Epithelial cell of esophagus (primary cell): ENCODE measurements at regions not wholly inside any gene's neighbourhood (a gene's known extent, or its start where the extent isn't known, plus 50 kb on each side); places are given as distances from the start of the nearest gene placed in this dataset.

Experiments
- DNase-seq: peaks from one replicate; pipeline ENCODE4 v3.0.0; 2010; ENCODE audit warnings: low read depth
- H3K4me3 ChIP-seq: 2 replicates; pipeline ENCODE4 v1.5.1; 2011; ENCODE audit warnings: mild to moderate bottlenecking, low read length, control low read depth
- CTCF ChIP-seq: IDR thresholded peaks from 2 replicates; pipeline ENCODE4 v1.5.1; 2011; ENCODE audit warnings: low read depth, mild to moderate bottlenecking, low read length, control low read depth, inconsistent platforms; ENCODE audit not compliant: insufficient read depth; ENCODE audit errors: missing control alignments

- DNase-seq = peak; percentile 11
- H3K4me3 ChIP-seq = no peak overlapping the region
- TF ChIP-seq CTCF = no peak
Measured at GRCh38 chr10:62632071-62632809, 172.3 kb upstream of the ADO start.

GRCh38 chr10:62633976-62634375 is 170.5 kb upstream of the ADO start:
- no peak for TF ChIP-seq CTCF
- H3K4me3 ChIP-seq = no peak overlapping the region
- no peak for DNase-seq

- no peak for DNase-seq
- H3K4me3 ChIP-seq = no peak overlapping the region
- no peak for TF ChIP-seq CTCF
Measured at GRCh38 chr10:62634576-62634975, 169.9 kb upstream of the ADO start.

GRCh38 chr10:62635127-62635526 is 169.4 kb upstream of the ADO start:
- TF ChIP-seq CTCF = no peak
- no peak overlapping the region for H3K4me3 ChIP-seq
- no peak for DNase-seq

- no peak for TF ChIP-seq CTCF
- H3K4me3 ChIP-seq = no peak overlapping the region
- DNase-seq = no peak
Measured at GRCh38 chr10:62636825-62637248, 167.7 kb upstream of the ADO start.

- TF ChIP-seq CTCF = no peak
- no peak overlapping the region for H3K4me3 ChIP-seq
- DNase-seq = peak; percentile 66
Measured at GRCh38 chr10:62637249-62638061, 167.1 kb upstream of the ADO start.
